Glutamatergic neuron (in vitro differentiated cells): ENCODE measurements at regions not wholly inside any gene's neighbourhood (a gene's known extent, or its start where the extent isn't known, plus 50 kb on each side); places are given as distances from the start of the nearest gene placed in this dataset.

Experiments
- DNase-seq: peaks from one replicate; pipeline ENCODE4 v3.0.0; 2022
- H3K27ac Mint-ChIP-seq: one replicate; pipeline ENCODE4 v1.8.0; 2020; ENCODE audit warnings: mild to moderate bottlenecking, mixed read lengths, inconsistent platforms; ENCODE audit not compliant: unreplicated experiment
- H3K27me3 Mint-ChIP-seq: one replicate; pipeline ENCODE4 v1.8.0; 2020; ENCODE audit warnings: mild to moderate bottlenecking, moderate library complexity, mixed read lengths, inconsistent platforms; ENCODE audit not compliant: unreplicated experiment
- H3K36me3 Mint-ChIP-seq: one replicate; pipeline ENCODE4 v1.8.0; 2020; ENCODE audit warnings: mild to moderate bottlenecking, mixed read lengths, inconsistent platforms; ENCODE audit not compliant: unreplicated experiment
- H3K4me1 Mint-ChIP-seq: one replicate; pipeline ENCODE4 v1.8.0; 2020; ENCODE audit warnings: mild to moderate bottlenecking, low read depth, mixed read lengths, inconsistent platforms; ENCODE audit not compliant: unreplicated experiment
- H3K4me3 Mint-ChIP-seq: one replicate; pipeline ENCODE4 v1.8.0; 2020; ENCODE audit warnings: mild to moderate bottlenecking, mixed read lengths, inconsistent platforms; ENCODE audit not compliant: unreplicated experiment
- H3K9me3 Mint-ChIP-seq: one replicate; pipeline ENCODE4 v1.8.0; 2020; ENCODE audit warnings: mild to moderate bottlenecking, moderate library complexity, mixed read lengths, inconsistent platforms; ENCODE audit not compliant: unreplicated experiment
- CTCF ChIP-seq: fragments of 200-600 bp; sonication (generic); IDR thresholded peaks from one replicate; pipeline ENCODE4 v1.5.0; 2021; ENCODE audit not compliant: partially characterized antibody, unreplicated experiment

DNA sequence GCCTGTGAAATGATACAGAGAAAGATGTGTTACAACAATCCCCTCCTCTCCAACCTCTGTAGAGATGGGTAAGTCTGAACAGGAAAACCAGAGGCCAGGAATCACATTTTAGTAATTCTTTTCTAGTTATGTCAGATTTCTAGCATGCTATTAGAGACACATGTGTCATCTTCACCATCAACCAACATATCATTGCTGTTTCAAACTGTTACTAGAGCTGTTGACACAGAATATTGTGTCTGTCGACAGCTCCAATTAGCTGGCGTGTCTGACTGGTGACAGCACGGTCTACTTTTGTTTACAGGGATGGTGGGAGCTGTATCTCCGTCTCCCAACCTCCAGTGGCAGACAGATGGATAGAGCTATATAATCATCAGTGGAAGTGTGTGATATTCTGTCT, 393.2 kb downstream of the SOX2 start:
- H3K4me1 Mint-ChIP-seq = no peaks in the 10 kb centered on the region
- DNase-seq = no peak
- H3K36me3 Mint-ChIP-seq = peaks cover 6% of the 10 kb centered on the region
- H3K4me3 Mint-ChIP-seq = no peak overlapping the region
- H3K27me3 Mint-ChIP-seq = no peaks in the 10 kb centered on the region
- peaks cover 2% of the 10 kb centered on the region for H3K9me3 Mint-ChIP-seq
- no peak for TF ChIP-seq CTCF
- H3K27ac Mint-ChIP-seq = no peak overlapping the region

DNA sequence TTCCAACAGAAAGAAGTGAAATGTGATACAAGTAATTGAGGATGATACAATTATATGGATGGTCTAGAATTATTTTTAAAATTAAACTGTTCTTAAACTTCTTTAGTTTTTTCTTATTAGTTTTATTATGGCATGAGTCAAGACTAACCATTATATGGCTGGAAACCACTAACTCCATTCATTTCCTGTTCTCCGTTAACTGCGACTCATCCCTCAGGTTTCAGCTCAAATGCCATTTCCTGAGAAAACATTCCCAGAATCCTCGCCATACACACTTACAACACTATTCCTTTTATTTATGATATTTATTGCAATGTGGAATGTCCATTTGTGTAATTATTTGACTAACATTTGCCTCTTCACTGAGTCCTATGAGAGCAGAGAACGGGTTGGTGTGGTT, 394.1 kb downstream of the SOX2 start:
- H3K36me3 Mint-ChIP-seq = peaks cover 3% of the 10 kb centered on the region
- TF ChIP-seq CTCF = no peak
- H3K9me3 Mint-ChIP-seq = peaks cover 2% of the 10 kb centered on the region
- no peak for DNase-seq
- no peak overlapping the region for H3K4me3 Mint-ChIP-seq
- no peak overlapping the region for H3K27ac Mint-ChIP-seq
- H3K4me1 Mint-ChIP-seq = no peaks in the 10 kb centered on the region
- no peaks in the 10 kb centered on the region for H3K27me3 Mint-ChIP-seq

GRCh38 chr3:182108371-182108770, 396.6 kb downstream of the SOX2 start:
- Mint-ChIP-seq H3K36me3 (no peaks in the 10 kb centered on the region), H3K27me3 (no peaks in the 10 kb centered on the region), H3K9me3 (no peaks in the 10 kb centered on the region), H3K4me1 (no peaks in the 10 kb centered on the region), H3K27ac (no peak overlapping the region), H3K4me3 (no peak overlapping the region)
- no peak for DNase-seq
- no peak for TF ChIP-seq CTCF

GRCh38 chr3:182111967-182112366, 400.2 kb downstream of the SOX2 start:
- Mint-ChIP-seq H3K27ac (no peak overlapping the region), H3K27me3 (no peaks in the 10 kb centered on the region), H3K36me3 (no peaks in the 10 kb centered on the region), H3K9me3 (no peaks in the 10 kb centered on the region), H3K4me3 (no peak overlapping the region), H3K4me1 (no peaks in the 10 kb centered on the region)
- no peak for TF ChIP-seq CTCF
- no peak for DNase-seq

DNA sequence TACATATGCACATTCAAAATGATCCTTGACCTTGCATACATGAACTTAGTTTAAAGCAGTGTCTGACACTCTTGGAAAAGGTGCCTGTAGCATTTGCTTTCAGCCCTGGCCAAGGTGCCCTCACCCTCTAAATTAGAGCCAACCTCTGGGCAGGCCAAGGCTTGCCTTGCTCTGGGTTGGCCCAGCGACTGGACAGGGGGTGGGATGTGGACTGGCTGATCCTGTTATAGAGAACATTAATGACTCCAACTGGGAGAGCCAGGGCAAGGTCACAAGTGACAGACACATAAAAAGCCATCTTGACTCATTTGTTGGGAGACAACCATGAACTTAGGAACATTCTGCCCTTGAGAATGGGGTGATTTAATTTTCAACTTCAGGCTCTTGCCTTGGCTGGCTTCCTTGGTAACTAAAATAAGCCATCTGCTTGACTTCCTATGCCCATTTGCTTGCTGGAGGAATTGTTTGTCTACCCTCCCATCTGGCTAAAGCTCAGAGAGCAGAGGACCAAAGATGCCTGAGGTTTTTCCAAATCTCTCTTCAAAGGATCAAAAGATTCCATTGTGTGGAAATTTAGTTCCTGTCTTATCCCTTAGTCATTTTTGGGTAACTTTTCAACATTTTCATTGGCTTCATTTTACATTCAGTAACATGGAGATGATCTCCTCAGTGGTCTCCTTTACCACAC, 403.7 kb downstream of the SOX2 start:
- no peak for DNase-seq
- H3K27ac Mint-ChIP-seq = no peak overlapping the region
- H3K27me3 Mint-ChIP-seq = no peaks in the 10 kb centered on the region

More for the DNA sequence above, 403.7 kb downstream of the SOX2 start:
- H3K9me3 Mint-ChIP-seq = no peaks in the 10 kb centered on the region
- no peak overlapping the region for H3K4me3 Mint-ChIP-seq
- no peaks in the 10 kb centered on the region for H3K4me1 Mint-ChIP-seq
- TF ChIP-seq CTCF = no peak
- no peaks in the 10 kb centered on the region for H3K36me3 Mint-ChIP-seq
